SIG-M5 (cell line): ENCODE measurements at regions not wholly inside any gene's neighbourhood (a gene's known extent, or its start where the extent isn't known, plus 50 kb on each side); places are given as distances from the start of the nearest gene placed in this dataset.

Experiments
- DNase-seq: peaks from one replicate; lab custom pipeline; 2025; lab: John Stamatoyannopoulos, UW

DNA sequence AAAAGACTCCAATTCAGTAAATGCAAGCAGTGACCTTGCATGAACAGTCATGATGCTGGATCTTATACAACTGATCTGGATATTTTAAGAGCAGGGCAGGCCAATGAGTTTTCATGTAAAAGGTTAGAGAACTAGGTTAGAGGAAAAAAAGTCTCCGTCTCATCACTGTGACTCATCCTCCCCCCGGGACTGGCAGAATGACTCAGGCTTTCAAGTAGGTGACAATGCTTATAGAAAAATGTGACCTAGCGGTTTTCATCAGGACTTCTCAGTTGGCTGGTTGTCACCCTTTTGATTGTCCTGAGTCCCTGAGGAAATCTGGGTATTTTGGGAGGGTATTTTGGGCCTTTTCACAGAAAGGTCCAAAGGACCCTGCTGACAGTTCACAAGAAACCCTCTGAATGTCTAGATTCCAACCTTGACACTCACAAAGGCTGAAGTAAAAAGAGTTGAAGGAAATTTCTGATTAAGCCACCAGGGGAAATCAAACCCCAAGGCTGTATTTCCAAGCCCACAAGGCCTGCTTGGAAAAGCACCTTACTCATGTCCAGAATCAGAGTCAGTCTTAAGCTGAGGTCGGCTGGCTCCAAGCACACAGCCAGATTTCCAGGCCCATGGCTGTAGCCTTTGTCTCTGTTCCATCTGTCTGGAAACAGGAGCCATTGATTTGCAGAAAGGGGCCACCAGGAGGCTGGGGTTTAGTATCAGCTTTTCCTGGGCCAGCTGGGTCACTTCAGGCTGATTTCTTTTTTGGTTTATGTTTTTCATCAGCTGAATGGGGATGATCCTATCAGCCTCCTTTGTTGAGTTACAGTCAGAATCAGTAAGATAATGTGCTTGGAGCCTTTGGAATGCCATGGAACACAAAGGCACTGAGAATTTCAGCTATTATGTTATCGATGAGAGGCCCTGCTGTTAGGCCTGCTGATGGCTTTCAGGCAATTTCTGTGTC, 226.4 kb upstream of the HABP2 start:
- DNase-seq, result peak; percentile 7

DNA sequence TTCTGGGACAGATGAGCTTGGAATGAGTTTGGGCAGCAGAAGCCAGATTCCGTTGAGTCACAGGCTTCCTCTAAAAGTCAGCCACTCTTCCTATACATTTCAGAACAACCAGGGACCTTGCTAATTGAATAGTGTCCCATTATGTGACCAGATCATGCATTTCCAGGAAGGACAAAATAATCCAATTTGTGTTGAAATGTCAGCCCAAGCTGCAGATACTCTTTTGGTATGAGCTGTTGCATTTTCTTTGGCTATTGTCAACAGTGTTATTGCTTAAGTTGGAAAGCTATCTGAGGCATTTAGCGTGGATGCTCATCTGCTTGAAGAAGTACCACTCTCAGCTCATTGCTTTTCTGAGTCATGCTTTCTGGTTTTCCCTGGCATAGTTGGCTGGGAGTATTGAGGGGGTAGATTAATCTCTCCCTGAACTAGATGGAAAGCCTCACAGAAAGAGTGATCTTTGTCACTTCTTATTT, 223.7 kb upstream of the HABP2 start:
- DNase-seq, result no peak

DNA sequence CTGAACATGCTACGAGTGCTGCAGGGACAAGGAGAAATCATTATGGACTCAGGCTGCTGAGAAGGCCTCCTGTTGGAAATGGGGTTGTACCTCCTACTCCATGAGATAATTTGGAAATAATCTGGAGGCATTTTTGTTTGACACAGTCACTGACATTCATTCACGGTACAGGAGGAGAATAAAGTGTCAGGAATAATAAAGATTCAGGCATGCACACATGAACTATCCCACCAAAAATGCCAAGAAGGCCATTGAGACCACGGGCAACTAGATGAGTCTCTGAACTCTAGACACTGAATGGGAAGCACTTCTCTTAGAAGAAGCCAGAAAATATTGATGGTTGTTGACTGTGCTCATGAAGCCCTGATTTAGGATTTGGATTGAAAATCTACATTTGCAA, 220.9 kb upstream of the HABP2 start:
- DNase-seq, result no peak

DNA sequence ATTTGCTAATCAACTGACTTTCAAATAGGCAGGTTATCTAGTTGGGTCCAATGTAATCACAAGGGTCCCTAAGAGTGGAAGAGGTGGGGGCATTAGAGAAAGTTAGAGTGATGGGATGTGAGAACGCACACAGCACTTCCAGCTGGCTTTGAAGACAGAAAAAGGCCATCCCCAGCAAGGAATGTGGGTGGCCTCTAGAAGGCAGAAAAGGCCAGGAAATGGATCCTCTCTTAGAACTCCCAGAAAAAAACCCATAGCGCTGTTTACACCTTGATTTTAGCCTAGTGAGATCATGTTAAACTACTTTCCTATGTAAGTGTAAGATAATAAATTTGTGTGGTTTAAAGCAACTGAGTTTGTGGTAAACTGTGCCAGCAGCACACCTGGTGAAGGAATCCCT, 219.5 kb upstream of the HABP2 start:
- DNase-seq, result no peak

DNA sequence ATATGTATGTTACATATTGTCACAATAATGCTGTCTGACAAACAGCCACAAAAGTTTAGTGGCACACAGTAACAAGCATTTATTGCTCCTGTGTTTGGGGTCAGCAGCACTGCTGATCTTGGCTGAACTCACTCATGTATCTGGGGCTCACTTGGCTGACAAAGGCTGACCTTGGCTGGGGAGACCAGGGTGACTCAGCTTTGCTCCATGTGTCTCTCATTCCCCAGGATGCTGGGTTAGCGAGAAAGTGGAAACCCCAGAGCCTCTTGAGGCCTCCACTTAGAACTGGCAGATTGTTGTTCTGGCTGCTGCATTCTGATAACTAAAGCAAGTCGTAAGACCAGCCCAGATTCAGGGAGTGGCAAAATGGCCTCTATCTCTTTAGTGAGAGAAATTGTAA, 217.3 kb upstream of the HABP2 start:
- DNase-seq, result no peak

DNA sequence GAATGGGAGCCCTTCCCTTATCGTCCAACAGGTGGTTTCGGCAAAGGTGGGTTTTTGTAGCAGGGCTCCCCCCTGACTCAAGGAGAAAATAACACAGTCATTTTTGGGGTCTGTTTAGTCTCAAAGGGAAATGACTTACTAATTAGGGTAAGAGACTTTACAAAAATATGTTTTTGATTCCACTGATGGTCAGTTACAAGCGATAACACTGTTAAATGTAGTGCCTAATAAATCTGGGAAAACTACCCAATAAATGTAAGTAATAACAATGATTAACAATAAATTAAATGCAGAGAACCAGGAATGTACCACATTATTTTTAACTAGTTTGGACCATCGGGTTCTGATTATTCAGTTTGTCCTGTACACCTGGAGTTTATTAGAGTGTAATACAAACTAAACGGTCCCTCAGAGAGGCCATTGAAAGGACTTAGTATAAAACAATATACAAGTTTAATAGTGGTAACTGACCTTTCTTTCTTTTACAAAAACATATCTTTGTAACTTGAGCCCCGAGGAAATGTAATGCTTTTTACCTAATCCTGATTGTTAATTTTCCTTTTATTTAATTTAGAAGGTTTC, 216.2 kb upstream of the HABP2 start:
- DNase-seq, result no peak

DNA sequence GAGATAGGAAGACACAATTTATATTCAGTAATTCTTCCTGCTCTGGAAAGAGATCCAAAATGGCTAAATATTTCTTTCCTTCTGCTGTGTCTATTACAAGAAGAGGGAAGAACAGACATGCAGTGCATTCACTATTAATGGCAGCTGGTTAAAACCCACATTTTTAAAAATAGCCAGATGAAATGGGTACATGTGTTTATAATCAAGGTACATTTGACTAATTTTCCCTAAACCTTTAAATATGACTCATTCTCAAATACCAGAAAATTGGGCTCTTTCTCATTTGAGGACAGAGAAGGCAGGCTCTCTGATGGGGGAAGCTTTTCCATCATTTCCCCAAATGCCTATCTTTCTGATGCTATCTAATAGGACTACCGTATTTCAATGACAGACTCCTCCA, 215.7 kb upstream of the HABP2 start:
- no peak for DNase-seq

DNA sequence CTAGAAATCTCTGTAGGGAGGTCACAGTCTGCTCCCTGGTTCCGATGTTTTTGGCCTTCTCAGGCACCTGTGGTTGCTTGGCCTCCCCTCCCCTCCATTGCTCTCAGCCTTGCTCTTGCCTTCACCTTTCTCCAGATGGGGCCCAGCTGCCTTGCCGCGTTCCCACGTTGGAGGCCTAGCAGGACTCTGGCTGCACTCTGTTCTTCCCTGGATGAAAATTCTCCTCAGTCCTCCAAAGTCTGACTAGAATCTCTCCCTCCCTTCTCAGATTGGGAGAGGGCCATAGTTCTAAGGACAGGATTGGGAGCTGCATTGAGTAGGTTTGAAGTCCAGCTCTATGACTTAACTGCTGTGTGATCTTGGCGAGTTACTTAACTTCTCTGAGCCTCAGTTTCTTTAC, 213.7 kb upstream of the HABP2 start:
- DNase-seq, result no peak

DNA sequence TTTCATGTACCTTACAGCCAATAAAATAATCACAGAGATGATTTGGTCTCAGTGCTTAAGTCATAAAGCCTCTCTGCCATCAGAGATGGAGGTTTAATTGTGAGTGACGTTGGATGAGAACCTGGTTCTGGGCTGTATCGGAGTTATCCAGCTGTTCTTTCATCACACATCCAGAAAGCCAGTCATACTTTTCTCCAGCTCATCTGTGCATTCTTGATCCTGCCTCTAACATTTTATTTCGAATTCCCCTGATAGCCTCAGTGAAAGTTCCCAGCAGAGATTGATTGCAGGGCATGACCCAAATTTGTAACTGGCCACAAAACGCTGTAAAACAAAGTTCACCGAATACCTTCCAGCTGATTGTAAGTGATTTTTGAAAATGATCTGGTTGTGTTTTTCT, 212.6 kb upstream of the HABP2 start:
- no peak for DNase-seq

DNA sequence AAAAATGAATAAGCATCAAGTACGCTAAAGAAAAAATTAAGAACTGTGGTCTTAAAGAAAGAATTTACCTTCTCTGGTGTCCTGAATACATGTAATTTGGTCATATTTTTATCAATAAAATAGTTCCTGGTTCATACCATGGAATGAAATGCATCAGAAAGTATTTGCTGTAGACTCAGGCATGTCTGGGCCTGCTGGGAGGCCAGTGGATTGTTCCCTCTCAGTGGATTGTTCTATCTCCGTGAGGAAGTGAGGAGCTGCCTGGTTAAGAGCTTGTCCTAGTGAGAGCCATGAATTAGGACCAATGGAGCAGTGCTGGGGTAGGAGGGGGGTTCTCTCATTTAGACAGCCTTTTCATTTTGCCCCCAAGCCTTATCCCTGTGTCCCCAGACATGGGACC, 211.7 kb upstream of the HABP2 start:
- no peak for DNase-seq

DNA sequence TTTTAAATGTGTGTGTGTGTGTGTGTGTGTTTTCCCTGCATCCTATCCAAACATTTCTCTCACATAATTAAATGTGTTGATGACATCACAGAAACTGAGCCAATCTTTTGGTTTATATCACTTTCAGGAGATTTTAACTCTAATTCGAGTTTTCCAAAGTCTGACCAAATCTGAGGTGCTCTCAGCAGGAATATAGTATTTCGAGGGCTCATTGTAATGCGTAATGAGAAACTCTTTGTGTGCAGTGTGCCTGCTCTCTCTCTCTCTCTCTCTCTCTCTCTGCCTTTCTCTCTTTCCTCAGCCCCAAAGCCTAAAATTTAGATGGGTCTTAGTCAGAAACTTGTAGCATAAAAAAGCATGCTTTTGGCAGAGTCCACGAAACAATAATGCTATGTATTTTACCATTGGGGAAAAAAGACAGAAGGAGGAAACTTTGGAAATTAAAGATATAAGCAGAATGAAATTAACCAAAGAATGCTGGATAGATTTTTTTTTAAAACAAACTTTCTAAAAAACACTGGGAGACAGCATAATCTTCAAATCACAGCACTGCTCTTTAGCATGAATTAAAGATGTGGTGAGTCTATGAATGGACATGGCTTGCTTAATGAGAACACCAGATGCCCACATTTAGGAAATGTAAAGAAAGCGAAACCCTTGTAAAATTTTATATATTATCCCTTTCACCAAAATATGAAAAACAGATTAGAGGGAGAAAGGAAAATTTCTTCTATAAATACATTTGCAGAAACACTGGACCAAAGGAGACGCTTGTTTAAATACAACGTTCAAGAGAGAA, 206.8 kb upstream of the HABP2 start:
- DNase-seq, result no peak

DNA sequence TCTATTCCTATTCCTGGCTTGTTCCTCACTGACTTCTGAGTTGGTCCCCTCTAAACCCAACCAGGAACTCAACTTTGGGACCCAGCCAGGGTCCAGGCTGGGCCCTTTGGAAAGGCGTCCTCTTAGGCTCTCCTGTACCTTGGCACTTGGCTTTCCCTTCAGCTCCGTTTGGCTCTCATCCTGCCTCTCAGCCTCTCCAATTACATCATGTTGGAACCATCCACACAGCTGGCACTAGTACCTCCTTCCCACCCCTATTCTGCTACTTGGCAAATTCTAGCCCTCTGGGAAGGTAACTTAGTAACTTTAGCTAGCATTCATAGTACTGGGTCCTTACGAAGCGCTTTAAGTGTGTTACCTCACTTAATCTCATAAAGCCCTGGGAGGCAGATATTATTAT, 205.3 kb upstream of the HABP2 start:
- no peak for DNase-seq

DNA sequence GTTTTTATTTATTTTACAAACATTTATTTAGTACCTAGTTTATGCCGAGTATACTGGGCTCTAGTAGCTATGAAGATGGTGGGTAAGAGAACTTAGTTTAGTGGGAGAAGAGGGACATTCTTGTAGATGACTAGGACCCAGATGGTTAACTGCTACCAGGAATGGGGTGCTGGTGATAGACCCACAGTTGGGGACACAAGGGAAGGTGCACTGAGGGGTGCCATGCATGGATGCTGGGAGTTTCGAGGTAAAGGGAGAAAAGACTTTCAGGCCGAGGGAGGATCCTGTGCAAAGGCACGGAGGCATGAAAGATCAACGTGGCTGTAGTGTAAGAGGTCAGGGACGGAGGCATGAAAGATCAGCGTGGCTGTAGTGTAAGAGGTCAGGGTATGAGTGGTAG, 204.2 kb upstream of the HABP2 start:
- no peak for DNase-seq

DNA sequence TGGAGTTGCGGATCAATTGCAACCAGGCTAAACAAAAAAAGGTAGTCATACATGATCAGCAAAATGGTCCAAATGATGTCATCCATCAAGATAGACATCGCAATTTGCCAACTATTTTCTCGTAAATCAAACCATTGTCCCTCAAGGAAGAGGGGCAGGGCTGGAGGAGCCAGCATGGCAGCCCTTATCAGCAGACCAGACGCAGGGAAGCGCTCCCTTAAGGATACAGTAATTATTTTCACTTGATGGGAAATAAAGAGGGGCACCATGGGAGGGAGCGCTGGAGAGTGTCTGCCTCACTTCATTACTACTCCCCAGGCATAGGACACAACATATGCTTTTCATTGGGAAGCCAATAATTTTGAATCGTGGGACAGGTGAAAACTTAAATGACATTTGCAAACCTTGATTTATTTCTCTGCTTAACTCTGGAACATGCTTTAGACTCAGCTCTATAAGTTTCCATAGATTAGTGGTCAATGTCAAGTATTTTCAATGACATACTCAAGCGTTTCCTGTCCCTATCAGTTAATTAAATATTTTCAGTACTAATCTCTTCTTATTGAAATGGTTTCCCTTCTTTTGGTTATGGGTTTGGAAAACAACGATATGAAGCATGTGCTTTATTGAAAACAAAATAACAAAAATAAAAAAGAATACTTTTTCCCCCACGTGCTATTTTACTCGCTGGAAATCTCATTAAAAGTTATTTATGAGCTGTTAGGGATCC, 202.4 kb upstream of the HABP2 start:
- DNase-seq, result no peak

DNA sequence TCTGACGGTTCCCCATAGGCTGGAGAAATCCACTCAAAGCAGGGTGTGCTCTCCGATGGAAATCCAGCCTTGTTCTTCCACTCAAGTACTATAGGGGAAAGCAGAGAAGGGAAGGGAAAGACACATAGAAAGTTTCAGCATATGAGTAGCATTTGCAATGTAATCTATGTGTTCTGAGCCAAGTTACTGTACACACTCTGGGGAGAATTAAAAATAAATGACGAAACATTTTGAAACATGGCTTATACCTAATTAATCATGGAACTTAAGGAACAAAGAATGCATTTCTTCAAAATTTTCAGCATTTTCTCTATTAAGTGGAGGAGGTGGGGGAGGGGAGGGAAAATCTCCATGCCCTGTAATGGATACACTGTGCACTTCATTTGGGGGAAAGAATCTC, 198.1 kb upstream of the HABP2 start:
- no peak for DNase-seq

DNA sequence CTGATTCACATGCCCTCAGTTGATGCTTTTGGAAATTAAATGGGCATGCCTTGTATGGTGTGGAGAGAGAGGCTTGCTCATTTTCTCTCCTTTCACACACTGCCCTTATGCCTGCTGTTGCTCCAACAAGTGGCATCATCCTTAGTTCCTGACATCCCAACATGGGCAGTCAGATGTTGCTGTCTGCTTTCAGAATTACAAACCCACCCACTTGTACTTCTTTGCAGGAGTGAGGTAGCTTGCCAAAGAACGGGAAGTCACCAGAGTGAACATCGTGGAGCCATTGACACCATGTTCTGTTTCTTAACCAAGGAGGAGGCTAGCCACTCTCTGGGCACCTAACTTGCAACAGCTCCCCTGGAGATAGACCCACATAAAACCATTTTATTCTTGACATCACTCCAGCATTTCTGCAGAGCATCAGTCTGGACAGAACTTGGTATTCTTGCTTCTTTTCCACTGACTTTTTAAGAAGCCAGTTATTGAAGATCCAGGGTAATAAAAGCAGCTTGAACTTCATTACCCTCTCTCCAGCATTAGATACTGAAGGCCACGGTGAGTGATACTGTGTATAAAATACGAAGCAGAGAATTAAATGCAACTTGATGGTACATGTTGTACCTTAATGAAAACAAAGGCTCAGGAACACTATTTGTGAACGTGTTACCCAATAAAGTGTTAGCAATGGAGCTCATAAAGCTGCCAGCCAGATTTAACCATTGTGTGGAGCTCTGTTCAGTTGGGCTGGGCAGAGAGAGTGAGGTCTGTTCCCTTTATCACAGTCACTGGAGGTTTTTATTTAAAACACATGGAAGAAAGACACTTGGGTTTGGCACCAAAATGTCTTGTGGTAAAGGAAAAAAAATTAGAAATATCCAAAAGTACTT, 195.8 kb upstream of the HABP2 start:
- DNase-seq, result no peak

DNA sequence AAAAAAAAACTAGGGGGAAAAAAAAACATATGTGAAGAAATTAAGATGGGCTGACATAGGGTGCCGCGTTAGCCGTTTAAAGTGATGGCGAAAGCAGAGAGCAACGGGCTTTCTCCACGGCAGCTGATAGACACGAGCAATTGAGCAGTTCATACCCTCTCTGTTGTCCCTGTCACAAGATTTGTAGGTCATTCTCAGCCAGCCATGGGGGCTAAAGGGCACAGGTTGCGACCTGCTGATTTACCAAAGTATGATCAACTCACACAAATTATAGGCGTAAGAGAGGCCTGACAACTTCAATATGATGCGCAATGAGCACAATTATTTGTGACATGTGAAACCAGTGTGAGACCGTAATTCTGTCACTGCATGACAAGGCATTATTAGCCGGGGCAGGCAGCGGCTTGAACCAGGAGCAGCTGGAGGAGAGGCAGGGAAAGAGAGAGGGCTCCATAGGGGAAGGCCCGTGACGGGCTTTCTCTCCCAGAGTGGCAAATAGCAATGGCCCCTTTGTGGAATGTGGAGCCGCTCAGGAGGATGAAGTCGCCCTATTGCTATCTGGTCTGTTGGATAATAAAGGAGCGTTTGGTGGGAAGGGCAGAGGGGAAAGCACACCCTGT, 195.1 kb upstream of the HABP2 start:
- DNase-seq, result no peak

DNA sequence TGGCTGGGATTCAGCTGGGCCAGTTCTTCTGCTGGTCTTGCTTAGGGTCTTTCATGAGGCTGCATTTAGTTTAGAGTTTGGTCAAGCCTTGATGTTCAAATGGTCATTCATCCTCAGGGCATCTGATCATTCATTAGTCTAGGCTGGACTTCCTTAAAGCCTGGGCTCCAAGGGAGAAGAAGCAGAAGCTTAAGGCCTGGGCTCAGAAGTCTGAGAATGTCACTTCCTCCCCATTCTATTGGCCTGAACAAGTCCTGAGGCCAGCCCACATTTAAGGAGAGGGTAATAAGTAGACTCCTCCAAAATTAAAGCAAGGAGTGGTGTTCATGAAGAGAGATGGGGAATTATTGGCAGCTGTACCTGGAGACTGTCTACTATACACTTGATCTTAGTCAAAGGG, 193.2 kb upstream of the HABP2 start:
- no peak for DNase-seq

DNA sequence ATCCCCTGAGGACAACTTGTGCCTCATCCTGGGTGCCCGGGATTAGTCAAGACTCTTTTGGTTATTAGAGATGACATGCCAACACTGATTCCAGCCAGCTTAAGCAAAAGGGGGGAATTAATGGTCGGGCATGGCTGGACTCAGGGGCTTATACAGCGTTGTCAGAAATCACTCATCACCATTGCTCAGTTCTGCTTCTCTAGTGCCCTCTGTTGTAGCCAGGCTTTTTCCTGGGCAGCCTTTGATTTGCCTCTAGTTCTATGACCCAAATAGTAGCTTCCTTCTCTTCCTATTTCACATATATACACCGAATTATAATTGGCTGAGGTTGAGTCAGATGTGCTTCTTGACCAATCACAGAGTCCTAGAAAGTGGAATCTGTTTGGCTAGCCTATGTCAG, 192.0 kb upstream of the HABP2 start:
- DNase-seq, result no peak

DNA sequence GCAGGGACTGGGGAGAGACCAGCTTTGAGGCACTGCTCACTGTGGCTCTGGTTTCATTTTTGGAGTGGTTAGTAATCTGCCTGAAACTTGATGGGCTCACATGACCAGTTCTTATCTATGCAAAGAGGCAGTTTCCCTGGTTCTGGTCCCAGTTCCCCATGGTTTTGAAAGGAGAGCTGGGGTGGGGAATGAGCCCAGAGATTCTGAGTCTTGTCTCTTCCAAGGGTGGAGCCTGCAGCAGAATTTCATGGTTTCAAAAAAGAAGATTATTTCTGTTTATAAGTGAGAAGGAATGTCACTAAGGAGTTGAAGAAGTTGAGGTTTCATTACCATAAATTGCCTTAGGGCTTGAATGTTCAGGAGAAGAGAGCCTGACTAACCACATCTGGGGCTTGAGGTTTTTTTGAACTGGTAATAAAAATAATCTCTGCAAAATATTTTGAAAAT, 190.2 kb upstream of the HABP2 start:
- DNase-seq, result no peak

DNA sequence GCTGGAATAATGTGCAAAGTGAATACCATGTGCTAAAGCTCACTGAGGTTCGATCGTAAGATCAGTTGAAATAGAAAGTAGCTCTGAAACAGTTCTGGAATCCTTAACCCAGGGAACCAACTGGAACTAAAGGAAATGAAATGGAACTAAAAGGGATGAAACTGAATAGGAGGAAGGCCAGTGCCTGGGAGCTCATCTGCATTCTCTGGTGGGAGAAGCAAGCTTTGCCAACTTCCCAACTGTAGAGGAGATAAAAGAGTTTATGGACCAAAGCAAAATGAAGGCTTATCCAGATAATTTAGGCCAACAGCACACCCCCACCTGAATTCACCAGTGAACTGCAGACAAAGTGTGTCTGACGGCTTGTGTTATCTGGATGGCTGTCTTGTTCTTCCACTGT, 188.6 kb upstream of the HABP2 start:
- DNase-seq, result no peak
